HepG2 (cell line): ENCODE measurements at regions not wholly inside any gene's neighbourhood (a gene's known extent, or its start where the extent isn't known, plus 50 kb on each side); places are given as distances from the start of the nearest gene placed in this dataset.

Experiments
- ATAC-seq: fragments of 200-7000 bp; cut with Tn5 transposase; 3 replicates; pipeline ENCODE4 v1.9.1; 2020; ENCODE audit warnings: mild to moderate bottlenecking, moderate library complexity
- BruUV-seq: library from RNA; stranded (reverse); fragments of 400-500 nt; replicated peaks from 2 replicates; lab custom pipeline; 2021; lab: Mats Ljungman, UMichigan
- CTCF ChIA-PET: fragments of 300-600 bp; formaldehyde crosslinking; extraction: SDS; loops from one replicate; lab custom pipeline; 2021; ENCODE audit warnings: low total read pairs, inconsistent platforms, low intra/inter-chr PET ratio; lab: Yijun Ruan, JAX
- POLR2A ChIA-PET: fragments of 350-600 bp; sonication (Branson Sonifier 250); formaldehyde crosslinking; loops from one replicate; lab custom pipeline; 2020; ENCODE audit warnings: antibody characterized with exemption, inconsistent platforms; lab: Yijun Ruan, JAX
- DNase-seq: peaks from one replicate; pipeline ENCODE4 v3.0.0-alpha.2; 2015; ENCODE audit warnings: low spot score
- FAIRE-seq: peaks from 3 replicates; lab custom pipeline; 2011; peaks lifted over from hg19 to GRCh38; lab: Jason Lieb, UNC
- H2AFZ ChIP-seq: one replicate; pipeline ENCODE4 v1.6.1; 2011; ENCODE audit warnings: low read length, inconsistent platforms
- H3K27ac ChIP-seq: fragments of 300-600 bp; 3 replicates; pipeline ENCODE4 v1.8.0; 2011; ENCODE audit warnings: mixed run types, mild to moderate bottlenecking, mixed read lengths, low read length, inconsistent platforms; ENCODE audit not compliant: insufficient read depth; ENCODE audit errors: extremely low read length
- H3K27me3 ChIP-seq, 2 experiments: fragments of 200-600 bp in 1 of 2; 2 replicates in 1 of 2; 3 replicates in 1 of 2; pipeline versions ENCODE4 v1.6.0 to v1.8.0; 2011; ENCODE audit warnings: low read length in 2 of 2, mild to moderate bottlenecking in 2 of 2, moderate library complexity in 2 of 2, inconsistent platforms in 1 of 2; ENCODE audit not compliant: insufficient read depth in 2 of 2, control insufficient read depth in 1 of 2
- H3K36me3 ChIP-seq, 2 experiments: fragments of 200-600 bp in 1 of 2; replicated peaks in 1 of 2; 2 replicates in 1 of 2; 3 replicates in 1 of 2; pipeline versions ENCODE4 v1.5.1 to v1.8.0; 2011; ENCODE audit warnings: low read length in 2 of 2, inconsistent platforms in 1 of 2; ENCODE audit not compliant: insufficient read depth in 2 of 2, control insufficient read depth in 1 of 2
- H3K4me1 ChIP-seq: 2 replicates; pipeline ENCODE4 v1.5.1; 2012; ENCODE audit warnings: low read length, inconsistent platforms; ENCODE audit not compliant: insufficient read depth
- H3K4me2 ChIP-seq: 2 replicates; pipeline ENCODE4 v1.6.0; 2011; ENCODE audit warnings: low read depth, low read length, inconsistent platforms
- H3K4me3 ChIP-seq, 3 experiments: fragments of 200-600 bp in 1 of 3; sonication (generic), shearing (Covaris generic) in 1 of 3; replicated peaks in 1 of 3; 2 replicates each; pipeline ENCODE4 v1.5.1; 2011 to 2016; ENCODE audit warnings: low read length in 3 of 3, inconsistent platforms in 2 of 3, low read depth in 2 of 3, mild to moderate bottlenecking in 2 of 3, control low read depth in 1 of 3, mixed read lengths in 1 of 3; ENCODE audit not compliant: insufficient read depth in 1 of 3
- H3K79me2 ChIP-seq: one replicate; pipeline ENCODE4 v1.6.1; 2011; ENCODE audit warnings: low read length, inconsistent platforms; ENCODE audit not compliant: insufficient read depth
- H3K9ac ChIP-seq: 2 replicates; pipeline ENCODE4 v1.6.0; 2011; ENCODE audit warnings: mild to moderate bottlenecking, low read depth, low read length, inconsistent platforms; ENCODE audit not compliant: insufficient read depth
- H3K9me3 ChIP-seq: 2 replicates; pipeline ENCODE4 v1.5.1; 2012; ENCODE audit warnings: mild to moderate bottlenecking, low read length
- H4K20me1 ChIP-seq: 2 replicates; pipeline ENCODE4 v1.6.0; 2011; ENCODE audit warnings: inconsistent platforms, mild to moderate bottlenecking, low read length, moderate library complexity; ENCODE audit not compliant: insufficient read depth
- BRD4 ChIP-seq: sonication (generic); formaldehyde crosslinking; IDR thresholded peaks from 2 replicates; pipeline ENCODE4 v1.4.0; 2020; ENCODE audit warnings: missing genetic modification reagents
- CENPT ChIP-seq: sonication (generic); formaldehyde crosslinking; IDR thresholded peaks from 2 replicates; pipeline ENCODE4 v1.8.0; 2022; ENCODE audit warnings: low read depth, mild to moderate bottlenecking, moderate library complexity, missing genetic modification reagents
- DMTF1 ChIP-seq: sonication (generic); formaldehyde crosslinking; IDR thresholded peaks from 2 replicates; pipeline ENCODE4 v1.4.0; 2020; ENCODE audit warnings: mild to moderate bottlenecking, missing genetic modification reagents
- PRMT3 ChIP-seq: sonication (generic); formaldehyde crosslinking; IDR thresholded peaks from 2 replicates; pipeline ENCODE4 v1.8.1; 2022; ENCODE audit warnings: low read depth, mild to moderate bottlenecking, moderate library complexity, missing genetic modification reagents, borderline replicate concordance
- RBM39 ChIP-seq: fragments of 200-400 bp; formaldehyde crosslinking; IDR thresholded peaks from one replicate; pipeline ENCODE4 v1.6.1; 2018; ENCODE audit warnings: antibody characterized with exemption, mild to moderate bottlenecking, low read depth, low read length; ENCODE audit not compliant: poor library complexity, severe bottlenecking
- SRSF4 ChIP-seq: fragments of 200-400 bp; formaldehyde crosslinking; IDR thresholded peaks from one replicate; pipeline ENCODE4 v1.6.1; 2018; ENCODE audit warnings: mild to moderate bottlenecking, low read depth, low read length, moderate library complexity; ENCODE audit not compliant: poor library complexity, severe bottlenecking
- TOPORS ChIP-seq: sonication (generic); formaldehyde crosslinking; IDR thresholded peaks from 2 replicates; pipeline ENCODE4 v1.8.0; 2023; ENCODE audit warnings: mild to moderate bottlenecking, missing genetic modification reagents
- ZNF639 ChIP-seq: conservative IDR thresholded peaks from 2 replicates; pipeline ENCODE4 v1.6.1; 2018; ENCODE audit warnings: missing genetic modification reagents
- ZNF75D ChIP-seq: sonication (generic); formaldehyde crosslinking; IDR thresholded peaks from 2 replicates; pipeline ENCODE4 v1.8.1; 2023; ENCODE audit warnings: missing genetic modification reagents, mild to moderate bottlenecking, borderline replicate concordance
- WGBS: methylation state at CpG from one replicate; pipeline ENCODE4 v1.1.6; 2017; ENCODE audit warnings: low lambda C conversion rate; 5-methylcytosine and 5-hydroxymethylcytosine counted together
- in situ Hi-C: cut with HindIII; loops from 2 replicates; pipeline ENCODE4 v1.10.0; 2017; ENCODE audit warnings: low pct_unique_long_range_greater_than_20kb; ENCODE audit not compliant: extremely low pct_ligation_motif_present
- intact Hi-C: fragments of 100-400 bp; cut with micrococcal nuclease; formaldehyde crosslinking; loops from one replicate; pipeline ENCODE4 v1.10.0; 2022; ENCODE audit not compliant: unreplicated experiment

DNA sequence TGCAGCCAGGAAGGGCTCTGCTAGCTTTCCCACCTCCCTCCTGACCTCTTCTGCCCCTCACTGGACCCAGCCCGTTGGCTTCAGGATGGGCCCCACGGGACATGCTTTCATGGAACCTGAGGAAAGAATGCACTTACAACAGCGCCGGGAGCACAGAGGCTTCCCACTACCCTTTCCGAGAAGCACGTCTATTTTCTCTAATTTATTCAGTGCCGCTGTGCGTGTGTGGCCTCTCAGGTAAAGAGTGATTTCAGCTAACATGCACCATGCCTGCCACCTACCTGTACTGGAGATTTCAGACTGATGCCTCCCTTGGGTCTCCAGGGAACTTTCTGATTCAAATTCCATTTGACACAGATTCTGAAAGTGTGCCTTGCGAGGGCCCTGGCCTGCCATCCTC, 140.1 kb downstream of the CYLD start:
- no peak for ATAC-seq
- H2AFZ ChIP-seq: no peak overlapping the region
- no peak for DNase-seq
- H3K4me2 ChIP-seq: no peak overlapping the region
- in situ Hi-C loops: loop anchor here (25.0 kb wide), 1 partner anchor 880 kb away; no protein-coding TSS in a partner anchor
- TF ChIP-seq TOPORS (CRISPR knock-in tag): no peak
- TF ChIP-seq ZNF639: no peak
- TF ChIP-seq ZNF75D (CRISPR knock-in tag): no peak
- TF ChIP-seq BRD4 (CRISPR knock-in tag): no peak
- no peak for TF ChIP-seq RBM39
- no peak for TF ChIP-seq SRSF4
- TF ChIP-seq DMTF1 (CRISPR knock-in tag): no peak
- TF ChIP-seq PRMT3: no peak
- no peak for TF ChIP-seq CENPT (CRISPR knock-in tag)
- H3K79me2 ChIP-seq: no peaks in the 10 kb centered on the region
- 46% methylated on average over 9 of the region's 9 CpGs for WGBS
- no peaks in the 10 kb centered on the region for H4K20me1 ChIP-seq
- no peaks in the 10 kb centered on the region for H3K36me3 ChIP-seq
- no TSS peak for BruUV-seq
- H3K9ac ChIP-seq: no peak overlapping the region
- intact Hi-C loops: loop anchor here (5.0 kb wide), 1 partner anchor 40 kb away; no protein-coding TSS in a partner anchor
- H3K27ac ChIP-seq: no peak overlapping the region
- H3K9me3 ChIP-seq: no peaks in the 10 kb centered on the region
- ChIA-PET POLR2A (no interaction called here), CTCF (no interaction called here)
- H3K4me1 ChIP-seq: no peaks in the 10 kb centered on the region
- peaks cover 2 to 4% of the 10 kb centered on the region in 2 experiments; a peak in 3 of 5 replicates for H3K27me3 ChIP-seq
- FAIRE-seq: no peak
- no peak overlapping the region for H3K4me3 ChIP-seq
